ENCODE measurements at regions not wholly inside any gene's neighbourhood (a gene's known extent, or its start where the extent isn't known, plus 50 kb on each side); places are given as distances from the start of the nearest gene placed in this dataset.

GRCh38 chr9:89729954-89730530, 125.2 kb downstream of the GADD45G start:
- no peaks in the 10 kb centered on the region for H3K9me3 ChIP-seq (ENCODE audit: control insufficient read depth in 3 of 3, low read length in 3 of 3)
- H3K36me3 ChIP-seq (ENCODE audit: control insufficient read depth in 3 of 3, insufficient read depth in 3 of 3, low read length in 3 of 3): no peaks in the 10 kb centered on the region
- no peaks in the 10 kb centered on the region for H3K27me3 ChIP-seq (ENCODE audit: control insufficient read depth in 3 of 3, insufficient read depth in 3 of 3, low read length in 3 of 3)
- no peak overlapping the region for H3K9ac ChIP-seq (ENCODE audit: low read depth in 1 of 3, low read length in 3 of 3)
- H3K4me3 ChIP-seq (ENCODE audit: low read length in 3 of 3): no peak overlapping the region
- peaks cover 14 to 18% (median 17%) of the 10 kb centered on the region in 3 donors for H3K4me1 ChIP-seq (ENCODE audit: control insufficient read depth in 3 of 3, insufficient read depth in 3 of 3, low read length in 3 of 3)
- no peak overlapping the region for H3K27ac ChIP-seq (ENCODE audit: low read depth, low read length)

GRCh38 chr9:89730715-89731114, 125.9 kb downstream of the GADD45G start:
- peaks cover 14 to 18% (median 17%) of the 10 kb centered on the region in 3 donors for H3K4me1 ChIP-seq (ENCODE audit: control insufficient read depth in 3 of 3, insufficient read depth in 3 of 3, low read length in 3 of 3)
- no peak overlapping the region for H3K9ac ChIP-seq (ENCODE audit: low read depth in 1 of 3, low read length in 3 of 3)

GRCh38 chr9:89731262-89732182, 126.7 kb downstream of the GADD45G start:
- peak overlapping the region in 1 of 3 donors; percentile 25 for H3K9ac ChIP-seq (ENCODE audit: low read depth in 1 of 3, low read length in 3 of 3)
- no peak overlapping the region for H3K27ac ChIP-seq (ENCODE audit: low read depth, low read length)
- H3K4me3 ChIP-seq (ENCODE audit: low read length in 3 of 3): no peak overlapping the region
- no peaks in the 10 kb centered on the region for H3K36me3 ChIP-seq (ENCODE audit: control insufficient read depth in 3 of 3, insufficient read depth in 3 of 3, low read length in 3 of 3)
- H3K4me1 ChIP-seq (ENCODE audit: control insufficient read depth in 3 of 3, insufficient read depth in 3 of 3, low read length in 3 of 3): peaks cover 14 to 18% (median 17%) of the 10 kb centered on the region in 3 donors
- H3K9me3 ChIP-seq (ENCODE audit: control insufficient read depth in 3 of 3, low read length in 3 of 3): no peaks in the 10 kb centered on the region
- no peaks in the 10 kb centered on the region for H3K27me3 ChIP-seq (ENCODE audit: control insufficient read depth in 3 of 3, insufficient read depth in 3 of 3, low read length in 3 of 3)

More at GRCh38 chr9:89730715-89731114, 125.9 kb downstream of the GADD45G start:
- H3K4me3 ChIP-seq (ENCODE audit: low read length in 3 of 3): no peak overlapping the region
- H3K36me3 ChIP-seq (ENCODE audit: control insufficient read depth in 3 of 3, insufficient read depth in 3 of 3, low read length in 3 of 3): no peaks in the 10 kb centered on the region
- H3K9me3 ChIP-seq (ENCODE audit: control insufficient read depth in 3 of 3, low read length in 3 of 3): no peaks in the 10 kb centered on the region
- no peaks in the 10 kb centered on the region for H3K27me3 ChIP-seq (ENCODE audit: control insufficient read depth in 3 of 3, insufficient read depth in 3 of 3, low read length in 3 of 3)
- H3K27ac ChIP-seq (ENCODE audit: low read depth, low read length): no peak overlapping the region

- Histone ChIP-seq H3K9me3 (ENCODE audit: control insufficient read depth in 3 of 3, low read length in 3 of 3) (no peaks in the 10 kb centered on the region), H3K4me3 (ENCODE audit: low read length in 3 of 3) (no peak overlapping the region), H3K27me3 (ENCODE audit: control insufficient read depth in 3 of 3, insufficient read depth in 3 of 3, low read length in 3 of 3) (no peaks in the 10 kb centered on the region), H3K36me3 (ENCODE audit: control insufficient read depth in 3 of 3, insufficient read depth in 3 of 3, low read length in 3 of 3) (no peaks in the 10 kb centered on the region), H3K4me1 (ENCODE audit: control insufficient read depth in 3 of 3, insufficient read depth in 3 of 3, low read length in 3 of 3) (peaks cover 14 to 18% (median 17%) of the 10 kb centered on the region in 3 donors), H3K27ac (ENCODE audit: low read depth, low read length) (no peak overlapping the region), H3K9ac (ENCODE audit: low read depth in 1 of 3, low read length in 3 of 3) (no peak overlapping the region)
Measured at GRCh38 chr9:89732295-89732938, 127.6 kb downstream of the GADD45G start.

GRCh38 chr9:89732939-89733324, 128.1 kb downstream of the GADD45G start:
- H3K9me3 ChIP-seq (ENCODE audit: control insufficient read depth in 3 of 3, low read length in 3 of 3): no peaks in the 10 kb centered on the region
- H3K4me1 ChIP-seq (ENCODE audit: control insufficient read depth in 3 of 3, insufficient read depth in 3 of 3, low read length in 3 of 3): peaks cover 14 to 23% (median 22%) of the 10 kb centered on the region in 3 donors
- no peaks in the 10 kb centered on the region for H3K27me3 ChIP-seq (ENCODE audit: control insufficient read depth in 3 of 3, insufficient read depth in 3 of 3, low read length in 3 of 3)
- no peak overlapping the region for H3K27ac ChIP-seq (ENCODE audit: low read depth, low read length)
- H3K9ac ChIP-seq (ENCODE audit: low read depth in 1 of 3, low read length in 3 of 3): no peak overlapping the region
- no peaks in the 10 kb centered on the region for H3K36me3 ChIP-seq (ENCODE audit: control insufficient read depth in 3 of 3, insufficient read depth in 3 of 3, low read length in 3 of 3)
- no peak overlapping the region for H3K4me3 ChIP-seq (ENCODE audit: low read length in 3 of 3)

- Histone ChIP-seq H3K27me3 (ENCODE audit: control insufficient read depth in 3 of 3, insufficient read depth in 3 of 3, low read length in 3 of 3) (no peaks in the 10 kb centered on the region), H3K4me3 (ENCODE audit: low read length in 3 of 3) (no peak overlapping the region), H3K36me3 (ENCODE audit: control insufficient read depth in 3 of 3, insufficient read depth in 3 of 3, low read length in 3 of 3) (no peaks in the 10 kb centered on the region), H3K9me3 (ENCODE audit: control insufficient read depth in 3 of 3, low read length in 3 of 3) (no peaks in the 10 kb centered on the region), H3K27ac (ENCODE audit: low read depth, low read length) (no peak overlapping the region), H3K4me1 (ENCODE audit: control insufficient read depth in 3 of 3, insufficient read depth in 3 of 3, low read length in 3 of 3) (peaks cover 14 to 32% (median 30%) of the 10 kb centered on the region in 3 donors), H3K9ac (ENCODE audit: low read depth in 1 of 3, low read length in 3 of 3) (no peak overlapping the region)
Measured at GRCh38 chr9:89734600-89735041, 129.8 kb downstream of the GADD45G start.

GRCh38 chr9:89738137-89738932, 133.5 kb downstream of the GADD45G start:
- Histone ChIP-seq H3K27me3 (ENCODE audit: control insufficient read depth in 3 of 3, insufficient read depth in 3 of 3, low read length in 3 of 3) (no peaks in the 10 kb centered on the region), H3K9ac (ENCODE audit: low read depth in 1 of 3, low read length in 3 of 3) (no peak overlapping the region), H3K4me3 (ENCODE audit: low read length in 3 of 3) (no peak overlapping the region), H3K36me3 (ENCODE audit: control insufficient read depth in 3 of 3, insufficient read depth in 3 of 3, low read length in 3 of 3) (no peaks in the 10 kb centered on the region), H3K4me1 (ENCODE audit: control insufficient read depth in 3 of 3, insufficient read depth in 3 of 3, low read length in 3 of 3) (peaks cover 3 to 22% (median 18%) of the 10 kb centered on the region in 3 donors), H3K27ac (ENCODE audit: low read depth, low read length) (no peak overlapping the region), H3K9me3 (ENCODE audit: control insufficient read depth in 3 of 3, low read length in 3 of 3) (no peaks in the 10 kb centered on the region)

GRCh38 chr9:89739511-89739910, 134.7 kb downstream of the GADD45G start:
- H3K9ac ChIP-seq (ENCODE audit: low read depth in 1 of 3, low read length in 3 of 3): no peak overlapping the region
- H3K4me1 ChIP-seq (ENCODE audit: control insufficient read depth in 3 of 3, insufficient read depth in 3 of 3, low read length in 3 of 3): peaks cover 3 to 22% (median 18%) of the 10 kb centered on the region in 3 donors
- no peaks in the 10 kb centered on the region for H3K9me3 ChIP-seq (ENCODE audit: control insufficient read depth in 3 of 3, low read length in 3 of 3)
- no peaks in the 10 kb centered on the region for H3K36me3 ChIP-seq (ENCODE audit: control insufficient read depth in 3 of 3, insufficient read depth in 3 of 3, low read length in 3 of 3)
- H3K4me3 ChIP-seq (ENCODE audit: low read length in 3 of 3): no peak overlapping the region
- H3K27ac ChIP-seq (ENCODE audit: low read depth, low read length): no peak overlapping the region
- H3K27me3 ChIP-seq (ENCODE audit: control insufficient read depth in 3 of 3, insufficient read depth in 3 of 3, low read length in 3 of 3): no peaks in the 10 kb centered on the region

- peaks cover 0 to 4% (median 0%) of the 10 kb centered on the region in 3 donors for H3K9me3 ChIP-seq (ENCODE audit: control insufficient read depth in 3 of 3, low read length in 3 of 3)
- H3K27ac ChIP-seq (ENCODE audit: low read depth, low read length): no peak overlapping the region
- H3K27me3 ChIP-seq (ENCODE audit: control insufficient read depth in 3 of 3, insufficient read depth in 3 of 3, low read length in 3 of 3): no peaks in the 10 kb centered on the region
- H3K36me3 ChIP-seq (ENCODE audit: control insufficient read depth in 3 of 3, insufficient read depth in 3 of 3, low read length in 3 of 3): no peaks in the 10 kb centered on the region
- no peak overlapping the region for H3K9ac ChIP-seq (ENCODE audit: low read depth in 1 of 3, low read length in 3 of 3)
- no peak overlapping the region for H3K4me3 ChIP-seq (ENCODE audit: low read length in 3 of 3)
- peaks cover 3 to 22% (median 18%) of the 10 kb centered on the region in 3 donors for H3K4me1 ChIP-seq (ENCODE audit: control insufficient read depth in 3 of 3, insufficient read depth in 3 of 3, low read length in 3 of 3)
Measured at GRCh38 chr9:89739916-89740315, 135.1 kb downstream of the GADD45G start.

Data from skeletal muscle tissue (tissue), 3 donors.